Fibroblast of pulmonary artery (primary cell): ENCODE measurements at regions not wholly inside any gene's neighbourhood (a gene's known extent, or its start where the extent isn't known, plus 50 kb on each side); places are given as distances from the start of the nearest gene placed in this dataset.
"Not testable (repeated sequence)": the region's sequence is repeated elsewhere in the genome, so short reads cannot be mapped to it uniquely, and the experiment has no call there.

Experiments
- DNase-seq: peaks from one replicate; pipeline ENCODE4 v3.0.0-alpha.2; 2010; ENCODE audit warnings: low read depth
- H3K4me3 ChIP-seq: replicated peaks from 2 replicates; pipeline ENCODE4 v1.5.1; 2011; ENCODE audit warnings: low read depth, mild to moderate bottlenecking, control low read depth, low read length, moderate library complexity
- TF ChIP-seq, protein P1 (sequence below): IDR thresholded peaks from 2 replicates; pipeline ENCODE4 v1.5.1; 2011; ENCODE audit warnings: mild to moderate bottlenecking, control low read depth, low read length, inconsistent platforms; ENCODE audit errors: missing control alignments

DNA sequence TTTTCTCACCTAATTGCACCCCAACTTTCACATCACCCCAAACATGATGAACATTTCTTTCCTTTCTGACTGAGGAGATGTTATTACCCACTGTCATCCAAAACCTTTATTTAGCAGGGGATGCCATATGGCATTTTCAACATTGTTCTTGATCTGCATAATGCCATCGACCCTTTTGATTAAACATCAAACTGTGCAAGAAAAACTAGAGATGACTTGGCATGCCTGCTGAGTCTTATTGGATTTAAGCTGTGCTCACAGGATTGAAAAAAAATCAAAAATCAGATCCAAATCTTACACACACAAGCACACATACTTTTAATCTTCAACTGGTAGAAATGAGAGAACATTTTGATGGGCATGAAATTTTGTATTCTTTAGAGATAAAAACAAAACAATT is 536.0 kb downstream of the TMX3 start:
- TF ChIP-seq, protein P1, sequence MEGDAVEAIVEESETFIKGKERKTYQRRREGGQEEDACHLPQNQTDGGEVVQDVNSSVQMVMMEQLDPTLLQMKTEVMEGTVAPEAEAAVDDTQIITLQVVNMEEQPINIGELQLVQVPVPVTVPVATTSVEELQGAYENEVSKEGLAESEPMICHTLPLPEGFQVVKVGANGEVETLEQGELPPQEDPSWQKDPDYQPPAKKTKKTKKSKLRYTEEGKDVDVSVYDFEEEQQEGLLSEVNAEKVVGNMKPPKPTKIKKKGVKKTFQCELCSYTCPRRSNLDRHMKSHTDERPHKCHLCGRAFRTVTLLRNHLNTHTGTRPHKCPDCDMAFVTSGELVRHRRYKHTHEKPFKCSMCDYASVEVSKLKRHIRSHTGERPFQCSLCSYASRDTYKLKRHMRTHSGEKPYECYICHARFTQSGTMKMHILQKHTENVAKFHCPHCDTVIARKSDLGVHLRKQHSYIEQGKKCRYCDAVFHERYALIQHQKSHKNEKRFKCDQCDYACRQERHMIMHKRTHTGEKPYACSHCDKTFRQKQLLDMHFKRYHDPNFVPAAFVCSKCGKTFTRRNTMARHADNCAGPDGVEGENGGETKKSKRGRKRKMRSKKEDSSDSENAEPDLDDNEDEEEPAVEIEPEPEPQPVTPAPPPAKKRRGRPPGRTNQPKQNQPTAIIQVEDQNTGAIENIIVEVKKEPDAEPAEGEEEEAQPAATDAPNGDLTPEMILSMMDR = no peak
- DNase-seq = no peak
- H3K4me3 ChIP-seq = no peak overlapping the region

DNA sequence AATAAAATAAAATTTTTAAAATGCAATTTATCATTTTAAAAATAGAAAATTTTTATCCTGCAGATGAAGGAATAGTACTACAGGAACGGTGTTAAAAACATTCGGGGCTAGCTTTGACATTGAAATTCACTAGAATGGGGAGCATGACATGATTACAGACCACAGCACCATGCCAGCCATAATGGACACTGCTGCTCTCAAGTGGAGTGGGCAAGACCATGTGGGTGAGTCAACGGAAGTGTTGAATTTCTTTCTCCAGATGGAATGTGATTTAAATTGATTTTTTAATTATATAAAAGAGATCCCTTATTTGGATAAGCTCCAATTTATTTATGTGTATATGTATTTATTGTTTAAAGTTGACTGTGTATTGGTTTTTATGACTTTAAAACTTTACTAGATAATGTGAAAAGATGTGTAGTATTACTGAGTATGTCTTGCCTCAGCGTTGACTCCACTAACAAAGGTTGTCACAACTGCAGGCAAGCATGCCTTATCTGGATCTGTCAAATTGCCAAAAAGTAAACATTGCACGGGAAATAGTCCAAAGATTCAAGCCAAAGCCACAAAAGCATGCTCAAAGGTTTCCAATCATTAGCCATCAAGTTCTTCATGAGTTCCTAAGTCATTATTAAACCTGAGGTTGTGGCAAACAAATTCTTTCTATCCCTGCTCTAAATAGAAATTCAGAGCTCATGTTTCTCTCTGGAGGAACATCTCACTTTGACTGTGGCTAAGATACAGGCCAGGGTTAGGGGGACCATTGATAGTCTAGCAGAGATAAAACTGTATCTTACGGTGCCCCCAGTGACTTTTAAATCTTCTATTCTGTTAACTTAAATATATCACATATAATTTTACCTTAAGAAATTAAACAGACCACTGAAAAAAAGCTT is 536.9 kb downstream of the TMX3 start:
- no peak overlapping the region for H3K4me3 ChIP-seq
- TF ChIP-seq, protein P1 = no peak
- peak; percentile 94 for DNase-seq

DNA sequence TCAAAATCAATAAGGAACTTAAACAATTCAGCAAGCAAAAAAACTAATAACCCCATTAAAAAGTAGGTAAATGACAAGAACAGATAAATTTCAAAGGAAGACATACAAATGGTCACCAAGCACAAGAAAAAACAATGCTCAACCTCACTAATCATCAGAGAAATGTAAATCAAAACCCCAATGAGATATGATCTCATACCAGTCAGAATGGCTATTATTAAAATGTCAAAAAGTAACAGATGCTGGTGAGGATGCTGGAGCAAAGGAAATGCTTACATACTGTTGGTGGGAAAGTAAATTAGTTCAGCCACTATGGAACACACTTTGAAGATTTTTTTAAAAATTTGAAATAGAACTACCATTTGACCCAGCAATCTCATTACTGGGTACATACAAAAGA is 538.0 kb downstream of the TMX3 start:
- no peak overlapping the region for H3K4me3 ChIP-seq
- TF ChIP-seq, protein P1 = no peak
- DNase-seq = no peak

DNA sequence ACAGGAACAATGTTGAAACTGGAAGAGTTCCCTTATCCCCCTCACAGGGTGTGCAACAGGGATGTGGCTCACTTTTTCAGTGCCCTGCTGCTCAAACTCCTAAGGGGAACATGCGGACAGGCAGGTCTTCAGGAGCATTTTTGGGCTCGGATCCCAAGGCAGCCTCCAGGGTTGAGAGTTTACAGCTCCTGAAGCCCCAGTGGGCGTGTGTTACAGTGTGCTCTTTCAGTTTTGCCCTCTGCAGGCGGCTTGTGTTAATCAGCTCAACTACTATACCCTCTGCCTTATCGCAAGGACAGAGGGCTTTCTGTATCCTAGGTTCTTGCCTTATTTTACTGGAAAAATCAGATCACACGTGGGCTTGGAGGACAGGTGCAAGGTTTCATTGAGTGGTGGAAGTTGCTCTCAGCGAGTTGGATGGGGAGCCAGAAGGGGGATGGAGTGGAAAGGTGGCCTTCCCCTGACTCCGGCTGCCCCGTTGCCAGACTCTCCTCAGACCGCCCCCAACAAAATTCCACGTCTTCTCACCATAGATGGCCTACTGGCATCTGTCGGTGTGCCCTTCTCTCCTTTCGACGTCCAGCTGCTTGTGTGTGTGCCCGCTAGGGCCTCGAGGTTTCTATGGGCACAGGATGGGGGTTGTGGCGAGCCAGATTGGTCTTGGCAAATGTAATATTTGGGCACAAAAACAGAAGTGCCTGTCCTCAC is 541.9 kb downstream of the TMX3 start:
- no peak overlapping the region for H3K4me3 ChIP-seq
- DNase-seq = no peak
- TF ChIP-seq, protein P1 = no peak

DNA sequence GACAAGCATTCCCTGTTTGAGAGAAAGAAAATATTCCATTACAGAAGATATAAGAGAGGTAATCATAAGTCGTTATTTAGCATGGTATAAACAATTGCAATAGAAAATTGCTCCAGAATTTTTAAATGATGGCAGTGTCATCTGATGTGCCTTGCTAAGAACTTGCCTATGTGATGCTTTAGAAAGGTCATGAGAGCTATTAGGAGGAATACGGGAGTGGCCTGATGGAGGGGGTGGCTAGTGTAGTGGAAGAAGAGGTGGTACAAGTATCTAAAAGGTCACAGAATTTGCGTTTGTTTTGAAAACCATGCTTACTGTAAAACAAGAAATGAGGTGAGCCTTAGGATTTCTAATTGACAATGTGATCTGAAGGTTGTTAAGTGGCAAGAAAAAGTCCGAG is 550.0 kb downstream of the TMX3 start:
- H3K4me3 ChIP-seq = no peak overlapping the region
- TF ChIP-seq, protein P1 = no peak
- no peak for DNase-seq

DNA sequence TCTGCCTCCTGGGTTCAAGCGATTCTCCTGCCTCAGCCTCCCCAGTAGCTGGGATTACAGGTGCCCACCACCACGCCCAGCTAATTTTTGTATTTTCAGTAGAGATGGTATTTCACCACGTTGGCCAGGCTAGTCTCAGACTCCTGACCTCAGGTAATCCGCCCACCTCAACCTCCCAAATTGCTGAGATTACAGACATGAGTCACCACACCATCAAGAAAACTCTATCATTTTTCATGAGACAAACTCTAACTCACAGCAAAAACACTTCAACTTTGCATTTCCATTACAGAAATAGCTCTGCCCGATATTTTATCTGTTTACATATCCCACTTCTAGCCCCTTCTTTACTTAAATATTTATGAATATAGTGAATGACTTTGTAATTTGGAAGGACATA is 561.1 kb downstream of the TMX3 start:
- not testable (repeated sequence) for H3K4me3 ChIP-seq, DNase-seq

DNA sequence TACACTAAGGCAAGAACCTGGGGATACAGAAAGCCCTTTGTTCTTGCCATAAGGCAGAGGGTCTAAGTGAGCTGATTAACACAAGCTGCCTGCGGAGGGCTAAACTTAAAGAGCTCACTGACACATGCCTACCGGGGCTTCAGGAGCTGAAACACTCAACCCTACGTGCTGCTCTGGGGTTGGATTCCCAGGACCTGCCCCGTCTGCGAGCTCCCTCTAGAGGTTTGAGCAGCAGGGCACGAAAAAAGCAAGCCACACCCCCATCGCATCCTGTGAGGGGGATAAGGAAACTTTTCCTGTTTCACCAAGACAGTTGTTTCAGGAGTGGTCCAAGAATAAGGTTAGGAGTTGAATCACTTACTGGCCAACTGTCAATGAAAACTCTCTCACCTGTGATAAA is 562.1 kb downstream of the TMX3 start:
- TF ChIP-seq, protein P1 = no peak

More for the DNA sequence above, 562.1 kb downstream of the TMX3 start:
- no peak overlapping the region for H3K4me3 ChIP-seq
- DNase-seq = no peak
